NB4 (cell line): ENCODE measurements at regions not wholly inside any gene's neighbourhood (a gene's known extent, or its start where the extent isn't known, plus 50 kb on each side); places are given as distances from the start of the nearest gene placed in this dataset.

ENCODE experiments used
- CTCF ChIP-seq: IDR thresholded peaks from one replicate; pipeline ENCODE4 v1.5.1; 2012; ENCODE audit warnings: low read depth, low read length
- MYC ChIP-seq: IDR thresholded peaks from 2 replicates; pipeline ENCODE4 v1.6.1; 2011; ENCODE audit warnings: low read depth, low read length

GRCh38 chr12:45490232-45490881 lies 239.1 kb upstream of the ARID2 start:
- TF ChIP-seq CTCF (no peak), MYC (no peak)
